IgD-negative memory B cell (primary cell): ENCODE measurements at regions not wholly inside any gene's neighbourhood (a gene's known extent, or its start where the extent isn't known, plus 50 kb on each side); places are given as distances from the start of the nearest gene placed in this dataset.

Source experiments
- H3K27ac Mint-ChIP-seq, 3 donors: one replicate each; pipeline ENCODE4 v1.8.0; 2020 to 2022; ENCODE audit warnings: mild to moderate bottlenecking in 3 of 3, mixed read lengths in 3 of 3, moderate library complexity in 1 of 3
- H3K27me3 Mint-ChIP-seq: one replicate; pipeline ENCODE4 v1.8.0; 2021; ENCODE audit warnings: mixed read lengths
- H3K36me3 Mint-ChIP-seq: one replicate; pipeline ENCODE4 v1.8.0; 2020; ENCODE audit warnings: mild to moderate bottlenecking, mixed read lengths
- H3K4me1 Mint-ChIP-seq, 3 donors: one replicate each; pipeline ENCODE4 v1.8.0; 2020 to 2022; ENCODE audit warnings: mixed read lengths in 3 of 3, mild to moderate bottlenecking in 1 of 3
- H3K4me3 Mint-ChIP-seq, 4 donors: one replicate each; pipeline ENCODE4 v1.8.0; 2020 to 2022; ENCODE audit warnings: mild to moderate bottlenecking in 4 of 4, mixed read lengths in 4 of 4, moderate library complexity in 3 of 4
- H3K9me3 Mint-ChIP-seq, 3 donors: one replicate each; pipeline ENCODE4 v1.8.0; 2020 to 2021; ENCODE audit warnings: mixed read lengths in 3 of 3, mild to moderate bottlenecking in 1 of 3

DNA sequence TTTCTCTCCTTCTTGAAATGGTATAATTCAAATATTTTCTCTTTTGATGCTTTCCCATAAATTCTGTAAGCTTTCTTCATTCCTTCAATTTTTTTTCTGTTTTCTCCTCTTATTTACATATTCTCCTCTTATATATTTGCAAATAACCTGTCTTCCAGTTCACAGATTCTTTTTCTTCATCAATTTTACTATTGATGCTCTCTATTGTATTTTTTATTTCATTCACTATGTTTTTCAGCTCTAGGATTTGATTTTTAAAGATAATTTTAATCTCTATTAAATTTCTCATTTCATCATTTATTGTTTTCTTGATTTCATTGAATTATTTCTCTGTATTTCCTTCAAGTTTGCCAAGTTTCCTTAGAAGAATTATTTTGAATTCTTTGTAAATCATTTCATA is 54.0 kb upstream of the PRPS1L1 start:
- no peak overlapping the region for H3K27ac Mint-ChIP-seq
- no peaks in the 10 kb centered on the region for H3K36me3 Mint-ChIP-seq
- H3K27me3 Mint-ChIP-seq, result peaks cover 7% of the 10 kb centered on the region
- H3K9me3 Mint-ChIP-seq, result peaks cover 0 to 19% (median 4%) of the 10 kb centered on the region in 3 donors
- peaks cover 0 to 4% (median 3%) of the 10 kb centered on the region in 3 donors for H3K4me1 Mint-ChIP-seq
- peak overlapping the region in 1 of 4 donors; percentile 13 for H3K4me3 Mint-ChIP-seq

DNA sequence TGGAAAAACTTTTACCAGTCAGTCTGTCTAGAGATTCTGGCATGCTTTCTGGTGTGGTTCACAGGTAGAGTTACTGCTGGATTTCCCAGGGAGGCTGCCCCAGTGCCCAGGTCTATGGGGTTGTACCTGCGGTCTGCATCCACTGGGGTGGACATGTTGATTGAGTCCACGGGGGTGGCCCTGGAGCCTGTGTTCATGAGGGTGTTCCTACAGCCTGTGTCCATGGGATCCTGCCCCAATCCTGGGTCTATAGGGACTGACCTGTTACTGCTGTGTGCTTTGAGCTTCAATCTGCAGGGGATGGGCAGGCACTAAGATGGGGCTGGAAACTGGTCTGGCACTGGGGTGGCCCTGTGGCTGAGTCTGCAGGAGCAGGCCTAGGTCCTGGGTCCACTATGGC is 54.5 kb upstream of the PRPS1L1 start:
- Mint-ChIP-seq H3K4me1 (peaks cover 0 to 4% (median 3%) of the 10 kb centered on the region in 3 donors), H3K27ac (no peak overlapping the region), H3K27me3 (peaks cover 7% of the 10 kb centered on the region), H3K4me3 (no peak overlapping the region), H3K9me3 (peaks cover 0 to 19% (median 4%) of the 10 kb centered on the region in 3 donors), H3K36me3 (no peaks in the 10 kb centered on the region)

DNA sequence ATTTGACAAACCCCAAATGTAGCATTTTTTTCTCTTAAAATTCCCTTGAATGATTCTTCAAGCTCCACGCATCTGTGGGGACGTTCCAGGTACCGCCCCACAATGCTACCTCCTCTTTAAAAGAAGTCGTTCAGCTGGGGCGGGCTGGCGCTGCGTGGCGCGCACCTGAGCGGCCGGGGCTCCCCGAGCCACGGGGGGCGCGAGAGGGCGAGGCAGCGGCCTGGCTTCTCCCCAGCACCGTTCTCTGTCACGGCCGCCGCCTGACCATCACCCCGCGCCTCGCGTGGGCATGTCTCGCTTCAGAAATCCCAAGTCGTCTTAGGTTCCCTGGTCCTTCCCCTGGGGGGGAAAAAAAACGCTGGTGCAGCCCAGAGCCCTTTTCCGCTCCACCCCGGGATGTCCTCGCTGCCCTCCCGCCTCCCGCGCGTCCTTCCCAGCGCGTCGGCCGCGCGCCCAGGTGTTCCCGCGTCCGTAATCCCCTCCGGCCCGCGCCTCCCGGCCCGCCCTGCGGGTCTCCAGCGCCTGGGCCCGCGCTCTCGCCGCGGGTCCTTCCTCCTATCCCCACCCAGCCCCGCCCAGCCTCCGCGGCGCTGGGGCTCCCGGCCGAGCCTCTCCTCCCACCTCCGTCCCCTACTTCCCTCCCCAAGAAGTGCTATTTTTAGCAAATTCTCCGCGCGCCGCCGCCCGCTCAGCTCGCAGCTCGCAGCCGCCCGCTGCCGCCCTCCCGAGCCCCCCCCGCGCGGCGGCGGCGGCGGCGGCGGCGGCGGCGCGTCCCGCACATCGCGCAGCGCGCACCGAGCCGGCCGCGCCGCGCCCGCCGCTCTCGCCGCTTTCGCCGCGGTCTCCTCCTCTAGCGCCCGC is 58.7 kb upstream of the PRPS1L1 start:
- Mint-ChIP-seq H3K4me3 (peak overlapping the region; percentile 73 to 88 (median 80)), H3K27ac (no peak overlapping the region), H3K9me3 (peaks cover 0 to 12% (median 3%) of the 10 kb centered on the region in 3 donors), H3K27me3 (peaks cover 12% of the 10 kb centered on the region), H3K4me1 (peaks cover 4 to 6% (median 5%) of the 10 kb centered on the region in 3 donors), H3K36me3 (no peaks in the 10 kb centered on the region)

DNA sequence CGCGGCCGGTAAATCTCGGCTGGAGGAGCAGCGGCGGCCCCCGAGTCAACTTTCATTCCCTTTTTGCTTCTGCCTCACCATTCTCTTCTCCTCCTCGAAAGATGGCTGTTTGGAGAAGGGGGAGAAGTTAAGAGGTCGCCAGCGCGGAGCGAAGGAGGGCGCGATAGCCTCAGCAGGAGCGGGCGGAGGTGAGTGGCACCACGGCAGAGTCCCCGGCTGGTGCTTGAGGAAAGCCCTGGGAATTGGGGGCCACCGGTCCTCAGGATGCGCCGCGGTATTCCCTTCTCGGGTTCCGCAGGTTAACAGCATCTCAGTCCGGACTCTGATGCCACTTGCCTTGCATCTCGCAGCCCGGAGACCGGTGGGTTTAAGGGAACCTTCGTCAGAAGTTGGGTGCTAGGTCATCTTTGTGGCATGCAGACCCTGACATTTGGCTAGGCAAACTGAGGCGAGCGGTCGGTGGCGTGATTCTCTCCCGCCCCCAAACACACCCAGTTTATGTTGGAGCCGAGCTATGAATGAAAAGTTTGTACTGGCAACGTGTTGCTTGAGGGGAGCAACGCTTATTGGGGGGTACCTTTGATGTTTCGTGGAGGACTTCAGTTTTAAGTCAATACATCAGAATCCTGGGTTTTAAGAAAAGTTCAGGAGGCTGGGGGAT is 59.5 kb upstream of the PRPS1L1 start:
- H3K4me3 Mint-ChIP-seq, result peak overlapping the region; percentile 65 to 88 (median 76)
- H3K27ac Mint-ChIP-seq, result no peak overlapping the region
- no peaks in the 10 kb centered on the region for H3K36me3 Mint-ChIP-seq
- peaks cover 4 to 6% (median 5%) of the 10 kb centered on the region in 3 donors for H3K4me1 Mint-ChIP-seq
- peaks cover 10% of the 10 kb centered on the region for H3K27me3 Mint-ChIP-seq
- H3K9me3 Mint-ChIP-seq, result peaks cover 0 to 8% (median 0%) of the 10 kb centered on the region in 3 donors

DNA sequence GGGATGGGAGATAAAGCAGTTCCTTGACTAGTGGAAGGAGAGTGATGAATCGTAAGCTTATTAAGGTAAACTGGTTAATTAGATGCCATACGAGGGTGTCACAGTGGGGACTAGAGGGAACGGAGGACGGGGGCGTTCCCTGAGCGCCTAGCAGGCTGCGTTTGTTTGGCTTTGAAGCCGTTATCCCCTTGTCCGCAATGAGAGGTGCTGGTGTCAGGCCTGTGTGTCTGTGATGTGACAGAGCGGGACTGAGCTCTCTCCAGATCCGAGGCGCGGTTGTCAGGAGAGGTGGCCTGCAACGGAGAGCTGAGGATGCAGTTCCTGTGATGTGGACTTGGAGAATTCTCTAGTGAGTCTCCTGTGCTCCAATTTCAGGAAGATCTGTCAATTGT is 60.0 kb upstream of the PRPS1L1 start:
- peak overlapping the region; percentile 65 to 88 (median 72) for H3K4me3 Mint-ChIP-seq
- H3K27ac Mint-ChIP-seq, result no peak overlapping the region
- peaks cover 10% of the 10 kb centered on the region for H3K27me3 Mint-ChIP-seq
- no peaks in the 10 kb centered on the region for H3K36me3 Mint-ChIP-seq
- H3K4me1 Mint-ChIP-seq, result peaks cover 4 to 6% (median 5%) of the 10 kb centered on the region in 3 donors
- peaks cover 0 to 8% (median 0%) of the 10 kb centered on the region in 3 donors for H3K9me3 Mint-ChIP-seq

DNA sequence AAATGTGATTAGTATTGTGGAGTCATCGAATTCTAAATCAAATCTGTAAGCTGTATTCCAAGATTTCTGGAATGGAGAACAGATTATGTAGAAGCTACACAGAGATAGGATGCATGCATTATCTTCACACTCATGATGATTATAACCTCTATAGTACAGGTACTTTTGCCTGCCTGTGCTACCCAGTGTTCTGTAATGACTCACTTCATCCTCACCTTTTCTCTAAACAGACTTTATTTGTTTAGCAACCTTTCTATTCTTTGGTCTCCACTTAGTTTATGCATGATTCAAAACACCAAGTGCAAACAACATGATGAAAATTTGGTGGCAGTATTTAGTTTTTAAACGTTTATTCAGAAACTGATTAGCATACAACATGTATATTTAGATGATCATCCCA is 68.4 kb upstream of the PRPS1L1 start:
- peaks cover 1% of the 10 kb centered on the region for H3K36me3 Mint-ChIP-seq
- no peaks in the 10 kb centered on the region for H3K4me1 Mint-ChIP-seq
- no peak overlapping the region for H3K4me3 Mint-ChIP-seq
- peaks cover 2% of the 10 kb centered on the region for H3K27me3 Mint-ChIP-seq
- H3K9me3 Mint-ChIP-seq, result peaks cover 2 to 9% (median 7%) of the 10 kb centered on the region in 3 donors
- no peak overlapping the region for H3K27ac Mint-ChIP-seq

DNA sequence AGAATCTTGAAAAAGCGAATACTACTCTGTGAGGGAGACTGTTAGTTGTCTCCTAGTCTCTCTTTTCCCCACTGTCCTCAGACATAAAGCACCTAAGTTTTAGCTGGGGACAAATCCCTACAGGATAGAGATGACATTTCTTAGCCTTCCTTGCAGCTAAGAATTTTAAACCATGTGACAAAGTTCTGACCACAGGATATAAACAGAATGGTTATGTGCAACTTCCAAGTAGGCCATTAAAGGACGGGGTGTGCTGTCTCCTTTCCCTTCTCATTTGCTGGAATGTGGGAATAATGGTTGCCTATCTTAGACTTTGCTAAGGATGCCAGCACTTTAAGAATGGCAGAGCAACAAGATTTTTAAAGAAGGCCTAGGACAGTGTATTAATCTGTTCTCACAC is 74.9 kb upstream of the PRPS1L1 start:
- Mint-ChIP-seq H3K27me3 (no peaks in the 10 kb centered on the region), H3K4me1 (no peaks in the 10 kb centered on the region), H3K4me3 (no peak overlapping the region), H3K9me3 (peaks cover 2 to 11% (median 10%) of the 10 kb centered on the region in 3 donors), H3K36me3 (peaks cover 1% of the 10 kb centered on the region), H3K27ac (no peak overlapping the region)

DNA sequence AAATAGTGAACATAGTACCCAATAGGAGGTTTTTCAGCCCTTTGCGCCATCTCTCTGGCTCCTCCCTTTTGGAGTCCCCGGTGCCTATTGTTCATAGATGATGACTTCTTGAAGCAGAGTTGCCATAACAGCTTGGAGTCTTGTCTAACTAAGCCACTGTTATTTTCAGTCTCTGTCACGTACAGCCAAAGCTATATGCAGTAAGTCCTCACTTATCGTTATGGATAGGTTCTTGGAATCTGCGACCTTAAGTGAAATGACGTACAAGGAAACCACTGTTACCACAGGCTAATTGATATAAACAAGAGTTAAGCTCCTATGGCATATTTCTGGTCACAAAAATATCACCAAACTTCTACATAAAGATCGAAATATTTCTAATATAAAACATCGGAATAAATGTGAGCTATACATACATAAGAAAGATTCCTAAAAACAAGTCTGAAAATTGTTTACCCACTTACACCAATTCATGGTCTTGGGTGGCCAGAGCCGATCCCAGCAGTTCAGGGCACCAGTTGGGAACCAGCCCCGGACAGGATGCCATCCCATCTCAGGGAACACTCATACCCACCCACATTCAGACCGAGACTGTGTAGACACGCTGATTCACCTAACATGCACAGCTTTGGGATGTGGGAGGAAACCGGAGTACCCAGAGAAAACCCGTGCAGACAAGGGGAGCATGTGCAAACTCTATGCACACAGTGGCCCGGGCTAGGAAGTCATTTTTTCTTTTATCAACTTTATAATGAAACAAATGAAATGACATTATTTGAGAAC is 76.0 kb upstream of the PRPS1L1 start:
- H3K4me1 Mint-ChIP-seq, result no peaks in the 10 kb centered on the region
- H3K4me3 Mint-ChIP-seq, result no peak overlapping the region
- no peak overlapping the region for H3K27ac Mint-ChIP-seq
- peaks cover 2 to 11% (median 10%) of the 10 kb centered on the region in 3 donors for H3K9me3 Mint-ChIP-seq
- no peaks in the 10 kb centered on the region for H3K27me3 Mint-ChIP-seq
- H3K36me3 Mint-ChIP-seq, result peaks cover 1% of the 10 kb centered on the region

DNA sequence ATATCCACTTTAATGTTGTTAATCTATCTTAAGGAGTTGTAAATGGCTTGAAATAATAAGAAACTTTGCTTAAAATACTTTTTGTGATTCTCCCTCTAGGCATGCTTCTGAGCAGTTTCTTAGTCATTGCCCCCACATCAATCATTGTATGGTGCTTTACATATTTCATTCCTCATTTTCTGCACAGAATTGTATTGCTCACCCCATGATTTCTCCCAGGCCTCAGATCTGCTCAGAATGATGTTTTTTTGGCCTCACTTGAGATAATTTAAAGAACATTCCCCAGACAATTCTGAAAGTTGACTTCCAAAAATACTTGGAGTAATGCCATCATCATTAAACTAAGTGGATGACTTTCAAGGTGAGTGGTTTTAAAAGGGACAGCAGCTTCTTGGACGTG is 82.1 kb upstream of the PRPS1L1 start:
- Mint-ChIP-seq H3K36me3 (no peaks in the 10 kb centered on the region), H3K4me3 (no peak overlapping the region), H3K27me3 (peaks cover 6% of the 10 kb centered on the region), H3K27ac (no peak overlapping the region), H3K9me3 (peaks cover 0 to 2% (median 0%) of the 10 kb centered on the region in 3 donors), H3K4me1 (no peaks in the 10 kb centered on the region)

DNA sequence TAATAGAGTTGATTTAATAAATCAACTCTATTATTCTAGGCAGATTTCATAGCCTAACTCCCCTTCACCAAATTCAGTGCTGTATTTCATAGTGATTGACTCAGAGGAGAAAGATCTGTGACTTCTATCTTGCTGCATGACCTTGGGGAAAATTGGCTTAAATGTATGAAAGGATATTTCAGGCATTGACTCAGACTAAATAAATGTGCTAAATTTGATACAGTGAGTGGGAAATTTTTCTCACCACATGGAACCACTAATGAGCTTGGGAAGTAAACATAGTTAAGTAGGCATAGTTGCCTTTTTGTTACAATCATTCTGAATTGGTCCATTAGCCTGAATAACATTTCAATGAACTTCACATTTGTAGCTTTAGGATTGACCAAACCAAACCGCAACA is 89.0 kb upstream of the PRPS1L1 start:
- Mint-ChIP-seq H3K27me3 (no peaks in the 10 kb centered on the region), H3K36me3 (no peaks in the 10 kb centered on the region), H3K27ac (no peak overlapping the region), H3K9me3 (no peaks in the 10 kb centered on the region), H3K4me3 (no peak overlapping the region), H3K4me1 (no peaks in the 10 kb centered on the region)

DNA sequence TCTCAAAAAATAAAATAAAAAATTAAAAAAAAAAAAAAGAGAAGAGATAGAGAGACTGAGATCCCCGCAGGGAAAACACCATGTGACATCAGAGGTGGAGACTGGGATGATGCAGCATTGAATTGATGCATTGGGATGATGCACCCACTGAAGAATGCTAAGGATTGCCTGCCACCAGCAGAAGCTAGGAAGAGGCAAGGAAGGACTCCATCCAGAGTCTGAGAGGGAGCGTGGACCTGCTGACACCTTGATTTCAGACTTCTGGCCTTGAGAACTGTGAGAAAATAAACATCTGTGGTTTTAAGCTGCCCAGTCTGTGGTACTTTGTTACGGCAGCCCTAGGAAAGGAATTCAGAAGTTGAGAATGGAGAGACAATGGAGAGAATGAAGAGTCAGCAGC is 89.8 kb upstream of the PRPS1L1 start:
- no peaks in the 10 kb centered on the region for H3K4me1 Mint-ChIP-seq
- no peaks in the 10 kb centered on the region for H3K36me3 Mint-ChIP-seq
- no peaks in the 10 kb centered on the region for H3K9me3 Mint-ChIP-seq
- H3K27ac Mint-ChIP-seq, result no peak overlapping the region
- no peaks in the 10 kb centered on the region for H3K27me3 Mint-ChIP-seq
- no peak overlapping the region for H3K4me3 Mint-ChIP-seq

DNA sequence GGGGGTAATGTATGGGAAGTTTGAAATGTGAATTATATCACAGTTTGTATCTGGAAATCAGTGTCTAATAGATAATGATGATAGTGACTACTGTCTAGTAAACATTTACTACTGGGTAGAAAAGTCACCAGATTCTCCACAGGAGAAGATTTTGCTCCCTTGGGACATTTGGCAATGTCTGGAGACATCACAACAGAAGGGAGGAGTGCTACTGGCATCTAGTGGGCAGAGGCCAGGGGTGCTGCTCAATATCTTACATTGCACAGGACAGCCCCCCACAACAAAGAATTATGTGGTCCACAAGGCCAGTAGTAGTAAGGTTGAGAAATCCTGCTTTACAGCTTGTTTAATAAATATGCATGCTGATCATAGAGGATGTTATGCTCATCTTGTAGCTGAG is 92.3 kb upstream of the PRPS1L1 start:
- no peaks in the 10 kb centered on the region for H3K9me3 Mint-ChIP-seq
- no peaks in the 10 kb centered on the region for H3K36me3 Mint-ChIP-seq
- no peak overlapping the region for H3K4me3 Mint-ChIP-seq
- no peak overlapping the region for H3K27ac Mint-ChIP-seq
- H3K27me3 Mint-ChIP-seq, result no peaks in the 10 kb centered on the region
- no peaks in the 10 kb centered on the region for H3K4me1 Mint-ChIP-seq

DNA sequence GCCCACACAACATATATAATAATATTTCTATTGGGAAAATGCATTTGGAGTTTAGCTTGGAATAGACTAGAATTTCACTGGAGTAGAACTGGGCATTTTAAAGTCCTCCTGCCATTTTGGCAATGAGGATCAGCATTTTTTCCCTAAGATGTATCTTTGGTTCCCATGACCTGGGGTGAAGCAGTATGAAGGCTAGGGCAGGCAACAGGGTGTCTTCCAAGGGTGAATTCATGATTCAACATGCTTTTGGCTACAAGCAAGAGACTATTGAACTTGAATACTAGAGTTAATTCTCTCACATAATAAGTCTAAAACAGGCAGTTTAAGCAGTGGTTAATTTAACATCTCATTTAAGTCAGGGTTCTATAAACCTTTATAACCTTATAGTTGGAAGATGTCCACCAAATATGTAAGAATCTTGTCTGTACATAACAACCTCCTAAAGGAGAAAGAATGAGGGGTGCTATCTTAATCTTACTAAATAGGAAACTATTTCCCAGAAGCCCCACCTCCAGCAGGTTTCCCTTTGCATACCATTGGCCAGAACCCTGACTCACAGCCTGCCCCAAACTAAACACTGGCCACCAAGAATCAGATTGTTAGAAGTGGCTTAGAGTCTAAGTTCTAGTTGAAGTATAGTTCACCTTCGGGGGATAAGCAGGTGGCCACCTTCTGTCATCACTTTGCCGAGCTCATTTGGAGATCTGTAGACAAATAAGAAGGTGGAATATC is 96.0 kb upstream of the PRPS1L1 start:
- Mint-ChIP-seq H3K9me3 (no peaks in the 10 kb centered on the region), H3K27me3 (peaks cover 2% of the 10 kb centered on the region), H3K4me3 (no peak overlapping the region), H3K36me3 (no peaks in the 10 kb centered on the region), H3K27ac (no peak overlapping the region), H3K4me1 (no peaks in the 10 kb centered on the region)

DNA sequence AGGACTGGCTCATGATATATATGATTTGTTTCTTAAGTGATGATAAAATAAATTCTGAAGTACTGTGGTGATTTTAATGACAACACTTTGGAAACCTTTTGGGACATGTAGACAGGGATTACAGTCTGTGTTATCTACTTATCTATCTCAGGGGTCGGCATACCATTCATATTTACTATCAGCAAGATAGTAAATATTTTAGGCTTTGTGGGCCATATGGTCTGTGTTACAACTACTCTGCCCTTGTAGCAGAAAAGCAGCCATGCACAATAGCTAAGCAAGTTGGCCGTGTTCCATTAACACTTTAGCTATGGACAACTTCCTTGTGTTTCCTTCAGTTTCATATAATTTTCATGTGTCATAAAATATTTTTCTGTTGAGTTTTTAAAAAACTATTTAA is 97.8 kb upstream of the PRPS1L1 start:
- H3K36me3 Mint-ChIP-seq, result no peaks in the 10 kb centered on the region
- H3K27ac Mint-ChIP-seq, result no peak overlapping the region
- no peak overlapping the region for H3K4me3 Mint-ChIP-seq
- H3K27me3 Mint-ChIP-seq, result peaks cover 2% of the 10 kb centered on the region
- H3K9me3 Mint-ChIP-seq, result no peaks in the 10 kb centered on the region
- H3K4me1 Mint-ChIP-seq, result no peaks in the 10 kb centered on the region
